Activated T-cell treated with anti-CD3 and anti-CD28 coated beads, Interleukin-2, amount 50 U/mL, for 48 hours (primary cell): ENCODE measurements at regions not wholly inside any gene's neighbourhood (a gene's known extent, or its start where the extent isn't known, plus 50 kb on each side); places are given as distances from the start of the nearest gene placed in this dataset.
A peak's percentile ranks its signal among the peaks of the same experiment; 100 is the strongest.
"Not testable (repeated sequence)": the region's sequence is repeated elsewhere in the genome, so short reads cannot be mapped to it uniquely, and the experiment has no call there.

Experiments
- DNase-seq, 2 experiments: peaks; one replicate each; pipeline ENCODE4 v3.0.0-alpha.2; 2020

- not testable (repeated sequence) for DNase-seq
Measured at GRCh38 chr20:26091921-26092320, 395.3 kb upstream of the ZNF337 start.

- not testable (repeated sequence) for DNase-seq
Measured at GRCh38 chr20:26086195-26086594, 389.5 kb upstream of the ZNF337 start.

GRCh38 chr20:26073972-26074371 is 377.3 kb upstream of the ZNF337 start:
- not testable (repeated sequence) for DNase-seq

GRCh38 chr20:26059324-26059723 is 362.7 kb upstream of the ZNF337 start:
- not testable (repeated sequence) for DNase-seq

GRCh38 chr20:26058446-26058845 is 361.8 kb upstream of the ZNF337 start:
- DNase-seq = not testable (repeated sequence)

GRCh38 chr20:26057135-26057752 is 360.6 kb upstream of the ZNF337 start:
- not testable (repeated sequence) for DNase-seq

GRCh38 chr20:26025792-26026191 is 329.1 kb upstream of the ZNF337 start:
- not testable (repeated sequence) for DNase-seq

- DNase-seq = not testable (repeated sequence)
Measured at GRCh38 chr20:26010942-26011276, 314.3 kb upstream of the ZNF337 start.

GRCh38 chr20:26010224-26010941 is 313.7 kb upstream of the ZNF337 start:
- DNase-seq = not testable (repeated sequence)

- peak; percentile 69 to 76 for DNase-seq
Measured at GRCh38 chr20:26009402-26010223, 313.0 kb upstream of the ZNF337 start.

GRCh38 chr20:26008026-26008425 is 311.4 kb upstream of the ZNF337 start:
- not testable (repeated sequence) for DNase-seq

GRCh38 chr20:26006164-26006563 is 309.5 kb upstream of the ZNF337 start:
- not testable (repeated sequence) for DNase-seq

- not testable (repeated sequence) for DNase-seq
Measured at GRCh38 chr20:26003959-26004358, 307.3 kb upstream of the ZNF337 start.

- not testable (repeated sequence) for DNase-seq
Measured at GRCh38 chr20:25997367-25998038, 300.9 kb upstream of the ZNF337 start.

GRCh38 chr20:25992146-25992545 is 295.5 kb upstream of the ZNF337 start:
- DNase-seq = no peak

GRCh38 chr20:25991756-25992130 is 295.1 kb upstream of the ZNF337 start:
- DNase-seq = no peak

GRCh38 chr20:25991051-25991755 is 294.6 kb upstream of the ZNF337 start:
- DNase-seq = no peak

- DNase-seq = not testable (repeated sequence)
Measured at GRCh38 chr20:25989686-25990085, 293.0 kb upstream of the ZNF337 start.

- DNase-seq = no peak
Measured at GRCh38 chr20:25989196-25989595, 292.5 kb upstream of the ZNF337 start.

- DNase-seq = not testable (repeated sequence)
Measured at GRCh38 chr20:25987928-25988560, 291.4 kb upstream of the ZNF337 start.

- DNase-seq = peak; percentile 67 to 75
Measured at GRCh38 chr20:25987073-25987927, 290.6 kb upstream of the ZNF337 start.
